ENCODE measurements at regions not wholly inside any gene's neighbourhood (a gene's known extent, or its start where the extent isn't known, plus 50 kb on each side); places are given as distances from the start of the nearest gene placed in this dataset.

DNA sequence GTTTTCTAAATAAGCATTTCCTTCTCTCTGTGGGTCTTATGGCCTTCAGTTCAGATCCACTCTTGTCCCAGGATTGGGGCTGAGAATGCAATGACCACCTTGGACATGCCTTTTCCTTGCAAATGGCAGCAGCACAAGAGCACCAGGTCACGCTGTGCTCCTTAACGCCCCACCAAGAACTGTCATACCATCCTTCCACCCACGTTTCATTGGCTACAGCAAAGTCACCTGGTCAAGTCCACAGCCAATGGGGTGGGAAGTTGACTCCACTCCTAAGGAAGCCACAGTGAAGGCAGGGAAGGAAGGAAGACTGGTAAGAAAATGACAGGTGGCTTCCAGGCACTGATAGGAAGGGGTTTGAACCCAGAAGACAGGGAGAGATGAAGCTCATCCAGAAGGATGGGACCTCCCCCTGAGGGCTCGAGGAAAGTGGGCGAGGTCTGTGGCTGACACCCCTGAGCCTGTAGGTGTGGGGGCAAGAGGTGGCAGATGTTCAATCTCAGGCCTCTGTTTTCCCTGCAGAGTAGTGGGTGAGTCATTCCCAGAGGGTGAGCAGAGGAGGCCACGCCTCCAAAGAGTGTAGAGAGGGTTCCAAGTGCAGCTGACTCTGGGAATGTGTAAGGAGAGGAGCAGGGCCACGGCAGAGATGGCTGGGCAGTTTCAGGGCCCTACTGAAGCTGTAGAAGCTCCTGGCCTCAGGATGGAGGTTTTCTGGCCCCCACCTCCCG is 113.5 kb upstream of the VRK1 start:
- TF ChIP-seq, protein P1, sequence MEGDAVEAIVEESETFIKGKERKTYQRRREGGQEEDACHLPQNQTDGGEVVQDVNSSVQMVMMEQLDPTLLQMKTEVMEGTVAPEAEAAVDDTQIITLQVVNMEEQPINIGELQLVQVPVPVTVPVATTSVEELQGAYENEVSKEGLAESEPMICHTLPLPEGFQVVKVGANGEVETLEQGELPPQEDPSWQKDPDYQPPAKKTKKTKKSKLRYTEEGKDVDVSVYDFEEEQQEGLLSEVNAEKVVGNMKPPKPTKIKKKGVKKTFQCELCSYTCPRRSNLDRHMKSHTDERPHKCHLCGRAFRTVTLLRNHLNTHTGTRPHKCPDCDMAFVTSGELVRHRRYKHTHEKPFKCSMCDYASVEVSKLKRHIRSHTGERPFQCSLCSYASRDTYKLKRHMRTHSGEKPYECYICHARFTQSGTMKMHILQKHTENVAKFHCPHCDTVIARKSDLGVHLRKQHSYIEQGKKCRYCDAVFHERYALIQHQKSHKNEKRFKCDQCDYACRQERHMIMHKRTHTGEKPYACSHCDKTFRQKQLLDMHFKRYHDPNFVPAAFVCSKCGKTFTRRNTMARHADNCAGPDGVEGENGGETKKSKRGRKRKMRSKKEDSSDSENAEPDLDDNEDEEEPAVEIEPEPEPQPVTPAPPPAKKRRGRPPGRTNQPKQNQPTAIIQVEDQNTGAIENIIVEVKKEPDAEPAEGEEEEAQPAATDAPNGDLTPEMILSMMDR (IDR thresholded peaks at IDR 0.05; ENCODE audit: low read length) = no peak
- no peak for TF ChIP-seq EZH2 (IDR thresholded peaks at IDR 0.05; ENCODE audit: borderline replicate concordance, low read length)
